Thyroid gland (tissue), 4 donors: ENCODE measurements at regions not wholly inside any gene's neighbourhood (a gene's known extent, or its start where the extent isn't known, plus 50 kb on each side); places are given as distances from the start of the nearest gene placed in this dataset.

ENCODE experiments used
- DNase-seq, 2 donors: peaks; one replicate each; pipeline ENCODE4 v3.0.0-alpha.2; 2019
- H3K27ac ChIP-seq, 3 donors: fragments of 200-600 bp; sonication (generic); 1 replicate in 2 of 3; 2 replicates in 1 of 3; pipeline ENCODE4 v1.5.1; 2016 to 2019; ENCODE audit warnings: mild to moderate bottlenecking in 1 of 3, moderate library complexity in 1 of 3
- H3K27me3 ChIP-seq: fragments of 200-600 bp; sonication (generic); one replicate; pipeline ENCODE4 v1.5.1; 2019
- H3K36me3 ChIP-seq, 2 donors: fragments of 200-600 bp; sonication (generic); one replicate each; pipeline ENCODE4 v1.5.1; 2016 to 2019
- H3K4me1 ChIP-seq, 2 donors: fragments of 200-600 bp; sonication (generic); one replicate each; pipeline ENCODE4 v1.5.1; 2017 to 2019
- H3K4me3 ChIP-seq, 3 donors: fragments of 200-600 bp; sonication (generic); replicated peaks in 1 of 3; 1 replicate in 2 of 3; 2 replicates in 1 of 3; pipeline ENCODE4 v1.5.1; 2016; ENCODE audit warnings: mild to moderate bottlenecking in 1 of 3
- H3K9me3 ChIP-seq: fragments of 200-600 bp; sonication (generic); one replicate; pipeline ENCODE4 v1.5.1; 2017
- POLR2A ChIP-seq, 2 donors: fragments of 450-650 bp; IDR thresholded peaks; one replicate each; pipeline ENCODE4 v1.6.1; 2017; ENCODE audit warnings: antibody characterized with exemption in 2 of 2, mild to moderate bottlenecking in 2 of 2, moderate library complexity in 1 of 2
- WGBS, 2 donors: methylation state at CpG; one replicate each; pipeline ENCODE4 v1.1.5; 2017; 5-methylcytosine and 5-hydroxymethylcytosine counted together
- intact Hi-C: fragments of 100-400 bp; cut with DNase I; formaldehyde crosslinking; loops from one replicate; pipeline ENCODE4 v1.15.1; 2023
- TF ChIP-seq, protein P1 (sequence below), 6 experiments: fragments of 200-600 bp in 3 of 6; fragments of 450-650 bp in 3 of 6; sonication (generic) in 3 of 6; IDR thresholded peaks; one replicate each; pipeline ENCODE4 v1.5.1; 2016 to 2019; ENCODE audit warnings: antibody characterized with exemption in 6 of 6, mild to moderate bottlenecking in 2 of 6, inconsistent platforms in 1 of 6, moderate library complexity in 1 of 6

DNA sequence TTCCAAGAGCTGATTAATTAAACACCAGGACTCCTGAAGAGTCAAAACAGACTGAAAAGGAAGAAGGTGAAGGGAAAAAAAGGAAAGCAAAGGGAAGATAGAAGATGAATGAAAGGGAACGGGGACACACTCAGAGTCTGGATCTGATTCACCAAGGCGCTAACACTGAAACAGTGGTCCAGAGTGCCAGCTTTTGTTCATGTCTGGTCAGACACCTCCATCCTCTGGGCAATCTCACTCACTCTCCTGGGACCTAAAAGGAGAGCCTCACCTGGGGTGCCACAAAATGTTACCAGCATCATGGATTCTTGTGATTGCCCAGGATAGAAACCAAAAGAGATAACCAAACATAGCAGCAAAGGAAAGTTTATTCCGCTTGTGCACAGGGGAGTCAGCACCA is 120.3 kb upstream of the AFF2 start:
- no peaks in the 10 kb centered on the region for H3K4me1 ChIP-seq

DNA sequence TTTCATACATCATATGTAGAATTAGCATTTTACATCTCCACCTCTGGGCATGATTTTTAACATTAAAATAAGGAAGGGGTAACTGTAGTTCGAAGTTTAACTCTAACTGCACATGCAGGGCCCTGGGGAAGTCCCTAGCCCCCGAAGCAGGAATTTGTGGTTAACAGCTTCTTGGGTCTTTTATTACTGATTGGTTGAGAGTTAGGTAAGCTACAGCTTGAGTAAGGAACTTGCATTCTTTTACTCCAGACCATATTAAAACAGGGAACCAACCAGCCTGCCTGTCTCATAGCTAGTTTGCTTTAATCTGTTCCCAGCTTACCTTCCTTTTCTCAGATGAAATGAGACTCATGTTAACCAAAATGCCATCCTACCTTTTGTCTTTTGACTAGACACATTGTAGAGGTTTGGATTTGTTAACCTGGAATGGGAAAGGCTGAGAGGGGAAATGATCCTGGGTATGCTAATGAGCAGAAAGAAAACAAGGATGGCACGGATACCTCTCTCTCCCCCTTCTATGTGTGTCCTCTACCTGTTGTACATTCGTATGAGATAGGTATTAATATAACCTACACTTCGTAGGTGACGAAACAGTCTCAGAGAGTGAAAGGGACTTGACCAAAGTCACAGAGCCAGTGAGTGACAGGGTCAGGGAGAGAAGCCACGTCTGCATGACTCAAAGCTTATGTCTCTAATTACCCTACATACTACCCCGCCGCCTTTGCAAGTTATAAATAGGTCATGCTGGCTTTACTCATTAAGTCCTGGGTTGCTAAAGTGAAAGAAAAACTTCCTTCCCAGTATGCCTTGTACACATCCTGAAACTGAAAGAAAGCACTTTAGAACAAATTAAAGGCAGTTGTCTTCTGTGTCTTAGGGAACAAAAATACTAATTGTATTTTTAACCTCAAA is 119.5 kb upstream of the AFF2 start:
- intact Hi-C loops: no loop called here
- no peaks in the 10 kb centered on the region for H3K9me3 ChIP-seq
- DNase-seq: no peak
- 58 to 77% methylated on average over 8 to 9 of the region's 9 CpGs for WGBS, 2 donors
- H3K27me3 ChIP-seq: no peaks in the 10 kb centered on the region
- H3K36me3 ChIP-seq: no peaks in the 10 kb centered on the region
- TF ChIP-seq POLR2A (IDR thresholded peaks at IDR 0.05): no peak
- no peak overlapping the region for H3K27ac ChIP-seq
- no peak overlapping the region for H3K4me3 ChIP-seq
- H3K4me1 ChIP-seq: no peaks in the 10 kb centered on the region

More for the DNA sequence above, 120.3 kb upstream of the AFF2 start:
- intact Hi-C loops: no loop called here
- H3K4me3 ChIP-seq: no peak overlapping the region
- TF ChIP-seq, protein P1, sequence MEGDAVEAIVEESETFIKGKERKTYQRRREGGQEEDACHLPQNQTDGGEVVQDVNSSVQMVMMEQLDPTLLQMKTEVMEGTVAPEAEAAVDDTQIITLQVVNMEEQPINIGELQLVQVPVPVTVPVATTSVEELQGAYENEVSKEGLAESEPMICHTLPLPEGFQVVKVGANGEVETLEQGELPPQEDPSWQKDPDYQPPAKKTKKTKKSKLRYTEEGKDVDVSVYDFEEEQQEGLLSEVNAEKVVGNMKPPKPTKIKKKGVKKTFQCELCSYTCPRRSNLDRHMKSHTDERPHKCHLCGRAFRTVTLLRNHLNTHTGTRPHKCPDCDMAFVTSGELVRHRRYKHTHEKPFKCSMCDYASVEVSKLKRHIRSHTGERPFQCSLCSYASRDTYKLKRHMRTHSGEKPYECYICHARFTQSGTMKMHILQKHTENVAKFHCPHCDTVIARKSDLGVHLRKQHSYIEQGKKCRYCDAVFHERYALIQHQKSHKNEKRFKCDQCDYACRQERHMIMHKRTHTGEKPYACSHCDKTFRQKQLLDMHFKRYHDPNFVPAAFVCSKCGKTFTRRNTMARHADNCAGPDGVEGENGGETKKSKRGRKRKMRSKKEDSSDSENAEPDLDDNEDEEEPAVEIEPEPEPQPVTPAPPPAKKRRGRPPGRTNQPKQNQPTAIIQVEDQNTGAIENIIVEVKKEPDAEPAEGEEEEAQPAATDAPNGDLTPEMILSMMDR (IDR thresholded peaks at IDR 0.05): no peak
- TF ChIP-seq POLR2A (IDR thresholded peaks at IDR 0.05): no peak
- H3K27me3 ChIP-seq: no peaks in the 10 kb centered on the region
- no peak overlapping the region for H3K27ac ChIP-seq
- no peak for DNase-seq
- WGBS, 2 donors: 91 to 97% methylated on average over 3 of the region's 3 CpGs
- H3K36me3 ChIP-seq: no peaks in the 10 kb centered on the region
- no peaks in the 10 kb centered on the region for H3K9me3 ChIP-seq

DNA sequence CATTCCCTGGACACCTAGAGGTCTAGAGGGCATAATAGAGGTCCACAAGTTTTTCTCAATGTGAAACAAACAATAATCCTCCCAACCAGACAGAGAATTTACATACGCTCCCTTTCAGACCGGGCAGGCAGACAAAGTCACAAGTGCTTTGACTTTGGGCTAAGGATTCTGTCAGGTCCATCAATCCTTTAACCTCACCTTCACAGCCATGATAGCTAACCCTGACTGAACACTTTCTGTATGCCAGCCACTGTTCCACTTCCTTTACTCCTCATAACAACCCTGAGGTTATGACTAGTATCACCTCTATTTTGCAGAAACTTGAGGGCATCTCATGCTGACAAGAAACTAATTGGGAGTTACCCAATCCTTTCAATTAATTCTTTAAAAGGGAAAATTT is 118.8 kb upstream of the AFF2 start:
- intact Hi-C loops: no loop called here
- 17 to 70% methylated on average over 2 of the region's 2 CpGs for WGBS, 2 donors

DNA sequence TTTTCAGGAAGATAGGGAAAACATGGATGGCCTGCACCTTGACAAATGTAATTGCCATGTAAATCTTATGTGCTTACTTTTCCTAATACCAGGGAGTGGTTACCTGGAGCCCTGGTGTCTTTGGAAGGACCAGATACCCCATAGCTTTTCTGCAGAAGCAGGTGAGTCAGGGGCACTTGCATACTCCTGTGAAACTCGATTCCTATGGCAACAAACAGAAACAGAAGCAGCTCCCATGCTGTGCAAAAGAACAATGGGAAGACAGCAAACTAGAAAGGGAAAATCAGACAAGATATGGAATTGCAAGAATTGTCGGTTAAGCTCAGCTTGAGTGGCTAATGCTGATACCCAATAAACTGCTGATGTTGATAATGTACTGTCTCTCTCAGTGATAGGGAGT is 117.4 kb upstream of the AFF2 start:
- no peak for TF ChIP-seq POLR2A (IDR thresholded peaks at IDR 0.05)
- TF ChIP-seq, protein P1 (IDR thresholded peaks at IDR 0.05): no peak
- H3K9me3 ChIP-seq: no peaks in the 10 kb centered on the region
- 56 to 68% methylated on average over 2 of the region's 2 CpGs for WGBS, 2 donors
- DNase-seq: no peak
- no peak overlapping the region for H3K27ac ChIP-seq
- no peaks in the 10 kb centered on the region for H3K4me1 ChIP-seq
- H3K36me3 ChIP-seq: no peaks in the 10 kb centered on the region
- no peak overlapping the region for H3K4me3 ChIP-seq
- intact Hi-C loops: no loop called here
- H3K27me3 ChIP-seq: no peaks in the 10 kb centered on the region

More for the DNA sequence above, 118.8 kb upstream of the AFF2 start:
- H3K27ac ChIP-seq: no peak overlapping the region
- no peak for DNase-seq
- H3K4me1 ChIP-seq: no peaks in the 10 kb centered on the region
- no peaks in the 10 kb centered on the region for H3K27me3 ChIP-seq
- no peak overlapping the region for H3K4me3 ChIP-seq
- no peak for TF ChIP-seq POLR2A (IDR thresholded peaks at IDR 0.05)
- TF ChIP-seq, protein P1 (IDR thresholded peaks at IDR 0.05): no peak
- H3K9me3 ChIP-seq: no peaks in the 10 kb centered on the region
- H3K36me3 ChIP-seq: no peaks in the 10 kb centered on the region

DNA sequence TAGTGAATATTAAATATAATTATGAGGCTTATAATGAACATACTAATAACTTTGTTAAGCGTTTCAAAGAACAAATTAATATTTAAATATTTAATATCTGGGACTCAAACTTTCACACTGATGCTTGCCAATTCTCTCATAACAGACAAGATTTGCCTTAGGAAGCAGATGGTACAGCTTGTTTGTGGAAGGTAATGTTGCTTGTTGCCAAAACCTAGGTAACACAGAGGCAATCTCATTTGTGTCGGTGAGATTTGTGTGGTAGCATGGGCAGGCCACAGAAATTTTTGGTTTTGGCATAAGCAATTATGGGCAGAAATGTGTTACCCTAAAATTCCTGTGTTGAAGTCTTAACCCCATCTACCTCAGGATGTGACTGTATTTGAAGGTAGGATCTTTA is 114.9 kb upstream of the AFF2 start:
- intact Hi-C loops: no loop called here

More for the DNA sequence above, 114.9 kb upstream of the AFF2 start:
- Histone ChIP-seq H3K27me3 (no peaks in the 10 kb centered on the region), H3K36me3 (no peaks in the 10 kb centered on the region), H3K4me3 (no peak overlapping the region), H3K9me3 (no peaks in the 10 kb centered on the region), H3K4me1 (no peaks in the 10 kb centered on the region), H3K27ac (no peak overlapping the region)
- 86 to 94% methylated on average over 2 of the region's 2 CpGs for WGBS, 2 donors
- no peak for DNase-seq
- TF ChIP-seq POLR2A (IDR thresholded peaks at IDR 0.05): no peak
- TF ChIP-seq, protein P1 (IDR thresholded peaks at IDR 0.05): no peak
